WTC11 (cell line): ENCODE measurements at regions not wholly inside any gene's neighbourhood (a gene's known extent, or its start where the extent isn't known, plus 50 kb on each side); places are given as distances from the start of the nearest gene placed in this dataset.

Source experiments
- ATAC-seq: fragments of 200-7000 bp; cut with Tn5 transposase; 2 replicates; pipeline ENCODE4 v1.10.0; 2021; ENCODE audit warnings: mild to moderate bottlenecking, moderate library complexity
- CTCF ChIA-PET: fragments of 300-600 bp; sonication (Branson Sonifier 250); formaldehyde crosslinking; loops from one replicate; lab custom pipeline; 2021; ENCODE audit warnings: antibody characterized with exemption; lab: Charles Lee
- POLR2A ChIA-PET: fragments of 350-600 bp; sonication (Branson Sonifier 250); formaldehyde crosslinking; loops from one replicate; lab custom pipeline; 2021; ENCODE audit warnings: antibody characterized with exemption; lab: Charles Lee
- DNase-seq: peaks from one replicate; pipeline ENCODE4 v3.0.0; 2021; ENCODE audit warnings: low spot score
- H3K27ac Mint-ChIP-seq: 2 replicates; pipeline ENCODE4 v1.8.0; 2021; ENCODE audit warnings: mixed read lengths
- H3K27me3 Mint-ChIP-seq: 2 replicates; pipeline ENCODE4 v1.8.0; 2021; ENCODE audit warnings: low read depth, mild to moderate bottlenecking, moderate library complexity, mixed read lengths
- H3K36me3 Mint-ChIP-seq: 2 replicates; pipeline ENCODE4 v1.8.0; 2021; ENCODE audit warnings: mixed read lengths
- H3K4me1 Mint-ChIP-seq: 2 replicates; pipeline ENCODE4 v1.8.0; 2022; ENCODE audit warnings: mixed read lengths
- H3K4me3 Mint-ChIP-seq: 2 replicates; pipeline ENCODE4 v1.8.0; 2021; ENCODE audit warnings: mild to moderate bottlenecking, moderate library complexity, mixed read lengths
- H3K9me3 Mint-ChIP-seq: 2 replicates; pipeline ENCODE4 v1.8.0; 2021; ENCODE audit warnings: mixed read lengths
- ATF1 ChIP-seq: sonication (generic); formaldehyde crosslinking; IDR thresholded peaks from 2 replicates; pipeline ENCODE4 v1.8.1; 2023; ENCODE audit warnings: mild to moderate bottlenecking, moderate library complexity, missing genetic modification reagents
- CREB1 ChIP-seq: sonication (generic); formaldehyde crosslinking; IDR thresholded peaks from 2 replicates; pipeline ENCODE4 v1.8.0; 2023; ENCODE audit warnings: mild to moderate bottlenecking, missing genetic modification reagents
- CREM ChIP-seq: sonication (generic); formaldehyde crosslinking; IDR thresholded peaks from 2 replicates; pipeline ENCODE4 v1.8.1; 2022; ENCODE audit warnings: mild to moderate bottlenecking, missing genetic modification reagents, moderate library complexity
- ETV6 ChIP-seq: sonication (generic); formaldehyde crosslinking; IDR thresholded peaks from 2 replicates; pipeline ENCODE4 v1.8.1; 2022; ENCODE audit warnings: mild to moderate bottlenecking, missing genetic modification reagents
- FOXJ3 ChIP-seq: sonication (generic); formaldehyde crosslinking; IDR thresholded peaks from 2 replicates; pipeline ENCODE4 v1.9.0; 2021; ENCODE audit warnings: missing genetic modification reagents, mild to moderate bottlenecking, borderline replicate concordance
- FOXK1 ChIP-seq: sonication (generic); formaldehyde crosslinking; IDR thresholded peaks from 2 replicates; pipeline ENCODE4 v1.8.0; 2022; ENCODE audit warnings: mild to moderate bottlenecking, moderate library complexity, missing genetic modification reagents
- FOXP1 ChIP-seq: sonication (generic); formaldehyde crosslinking; IDR thresholded peaks from 2 replicates; pipeline ENCODE4 v1.8.0; 2022; ENCODE audit warnings: missing genetic modification reagents, mild to moderate bottlenecking, moderate library complexity, borderline replicate concordance
- HMGA2 ChIP-seq: fragments of 250-450 bp; sonication (Bioruptor Pico); IDR thresholded peaks from 2 replicates; pipeline ENCODE4 v1.4.0; 2021; ENCODE audit warnings: mild to moderate bottlenecking, moderate library complexity
- JUN ChIP-seq: sonication (generic); formaldehyde crosslinking; IDR thresholded peaks from 2 replicates; pipeline ENCODE4 v1.8.0; 2023; ENCODE audit warnings: mild to moderate bottlenecking, missing genetic modification reagents
- MXD4 ChIP-seq: fragments of 250-450 bp; sonication (Bioruptor Pico); IDR thresholded peaks from 2 replicates; pipeline ENCODE4 v1.8.0; 2021; ENCODE audit warnings: mild to moderate bottlenecking, moderate library complexity, borderline replicate concordance
- NR1H2 ChIP-seq: sonication (generic); formaldehyde crosslinking; IDR thresholded peaks from 2 replicates; pipeline ENCODE4 v1.9.0; 2021; ENCODE audit warnings: mild to moderate bottlenecking, moderate library complexity, missing genetic modification reagents
- PRRX2 ChIP-seq: fragments of 250-450 bp; sonication (Bioruptor Pico); IDR thresholded peaks from 2 replicates; pipeline ENCODE4 v1.8.0; 2021; ENCODE audit warnings: mild to moderate bottlenecking
- TEAD4 ChIP-seq: sonication (generic); formaldehyde crosslinking; IDR thresholded peaks from 2 replicates; pipeline ENCODE4 v1.8.0; 2022; ENCODE audit warnings: mild to moderate bottlenecking, missing genetic modification reagents
- ZNF219 ChIP-seq: sonication (generic); formaldehyde crosslinking; IDR thresholded peaks from 2 replicates; pipeline ENCODE4 v1.8.0; 2023; ENCODE audit warnings: missing genetic modification reagents, mild to moderate bottlenecking, borderline replicate concordance
- ZNF317 ChIP-seq: sonication (generic); formaldehyde crosslinking; IDR thresholded peaks from 2 replicates; pipeline ENCODE4 v1.8.1; 2023; ENCODE audit warnings: low read depth, mild to moderate bottlenecking, moderate library complexity, missing genetic modification reagents, borderline replicate concordance
- ZNF671 ChIP-seq: fragments of 250-450 bp; sonication (Bioruptor Pico); IDR thresholded peaks from 2 replicates; pipeline ENCODE4 v1.8.0; 2021; ENCODE audit warnings: mild to moderate bottlenecking
- TF ChIP-seq, protein P1 (sequence below): sonication (generic); formaldehyde crosslinking; IDR thresholded peaks from 2 replicates; pipeline ENCODE4 v1.8.1; 2023; ENCODE audit warnings: mild to moderate bottlenecking, missing genetic modification reagents
- TF ChIP-seq, protein P2 (sequence below): sonication (generic); formaldehyde crosslinking; IDR thresholded peaks from 2 replicates; pipeline ENCODE4 v1.8.0; 2022; ENCODE audit warnings: mild to moderate bottlenecking, missing genetic modification reagents
- TF ChIP-seq, protein P3 (sequence below): sonication (generic); formaldehyde crosslinking; IDR thresholded peaks from 2 replicates; pipeline ENCODE4 v1.8.0; 2022; ENCODE audit warnings: mild to moderate bottlenecking, missing genetic modification reagents
- TF ChIP-seq, protein P4 (sequence below): sonication (generic); formaldehyde crosslinking; IDR thresholded peaks from 2 replicates; pipeline ENCODE4 v1.8.0; 2023; ENCODE audit warnings: missing genetic modification reagents
- TF ChIP-seq, protein P5 (sequence below): sonication (generic); formaldehyde crosslinking; IDR thresholded peaks from 2 replicates; pipeline ENCODE4 v1.8.1; 2022; ENCODE audit warnings: missing genetic modification reagents, borderline replicate concordance

DNA sequence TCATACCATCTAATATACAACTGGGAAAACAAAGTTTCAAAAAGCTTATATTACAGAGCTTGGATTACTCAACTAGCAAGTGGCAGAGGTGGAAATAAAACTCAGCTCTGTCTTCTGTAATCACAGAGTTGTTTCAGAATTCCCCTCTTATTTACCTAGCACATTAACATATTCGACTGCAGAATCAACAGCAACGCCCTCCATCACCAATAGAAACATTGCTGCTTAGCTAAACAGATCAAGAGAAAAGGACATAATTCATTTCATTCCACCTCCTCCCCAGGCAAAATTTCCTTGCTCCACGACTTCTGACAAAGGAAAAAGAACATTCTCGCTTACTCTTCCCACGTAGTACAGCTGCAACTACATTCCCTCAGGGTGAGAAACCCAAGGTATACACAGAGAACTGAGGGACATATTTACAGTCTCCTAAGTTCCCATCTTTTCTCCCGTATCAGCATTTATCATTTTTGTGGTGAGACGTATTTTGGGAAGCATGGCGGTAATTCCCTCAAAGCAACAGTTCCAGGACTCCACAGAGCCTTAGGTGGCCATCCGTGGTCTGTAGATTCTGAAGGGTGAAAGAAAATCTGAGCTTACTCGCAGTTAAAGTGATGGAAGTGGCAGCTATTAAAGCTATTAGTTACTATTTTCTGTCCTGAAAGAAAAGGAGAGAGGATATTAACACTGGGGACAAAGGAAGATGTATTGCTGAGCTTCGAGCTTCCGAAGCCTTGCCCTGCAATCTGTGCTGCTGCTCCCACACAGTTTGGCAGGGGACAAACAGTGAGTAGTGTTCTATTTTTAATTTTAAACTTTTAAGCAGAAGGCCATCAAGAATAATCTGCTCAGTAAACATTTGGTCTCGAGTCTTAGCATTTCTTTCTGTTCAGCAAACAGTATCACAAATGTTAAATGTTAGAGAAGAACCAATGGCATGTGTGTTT is 1296.2 kb downstream of the CDH8 start (continued):
- TF ChIP-seq FOXK1 (CRISPR knock-in tag) (no peak), ZNF317 (CRISPR knock-in tag) (no peak), ETV6 (CRISPR knock-in tag) (no peak)

DNA sequence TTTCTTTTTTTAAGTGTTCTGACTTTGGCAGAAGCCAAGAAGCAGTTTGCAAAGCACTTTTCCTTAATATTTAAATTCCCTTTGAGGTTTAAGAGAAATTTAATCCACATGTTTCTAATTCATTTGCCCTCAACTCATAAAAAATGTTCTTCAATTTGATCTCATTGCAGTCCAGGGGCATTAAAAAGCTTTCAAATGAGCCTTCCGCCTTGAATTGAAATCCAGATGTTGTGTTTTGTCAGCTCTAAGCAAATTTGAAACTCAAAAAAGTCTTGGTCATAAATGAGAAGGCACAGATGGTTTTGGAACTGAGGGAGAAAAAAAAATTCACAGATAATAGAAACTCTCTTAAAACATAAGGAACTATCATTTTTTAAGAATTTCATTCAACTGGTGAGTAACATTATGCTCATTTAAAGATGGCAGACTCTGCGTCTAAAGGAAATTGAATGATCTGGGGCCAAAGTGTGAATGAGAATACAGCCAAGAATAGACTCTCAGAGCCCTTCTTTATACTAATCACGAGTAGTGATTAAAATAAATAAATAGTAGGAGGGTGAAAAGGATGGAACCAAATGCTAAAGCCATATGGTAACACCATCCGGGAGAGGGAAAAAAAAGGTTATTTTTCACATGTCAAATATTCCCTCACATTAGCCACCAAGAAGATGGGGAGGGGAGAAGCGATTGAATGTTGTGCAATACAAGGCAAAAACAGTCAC is 1304.7 kb downstream of the CDH8 start:
- CTCF ChIA-PET, result no interaction called here
- Mint-ChIP-seq H3K27ac (no peak overlapping the region), H3K4me1 (no peaks in the 10 kb centered on the region), H3K36me3 (no peaks in the 10 kb centered on the region), H3K27me3 (no peaks in the 10 kb centered on the region), H3K4me3 (no peak overlapping the region), H3K9me3 (peaks cover 12% of the 10 kb centered on the region)
- TF ChIP-seq HMGA2 (no peak), CREM (no peak), NR1H2 (CRISPR knock-in tag) (no peak), FOXP1 (CRISPR knock-in tag) (no peak), JUN (CRISPR knock-in tag) (no peak)
- TF ChIP-seq, protein P1, sequence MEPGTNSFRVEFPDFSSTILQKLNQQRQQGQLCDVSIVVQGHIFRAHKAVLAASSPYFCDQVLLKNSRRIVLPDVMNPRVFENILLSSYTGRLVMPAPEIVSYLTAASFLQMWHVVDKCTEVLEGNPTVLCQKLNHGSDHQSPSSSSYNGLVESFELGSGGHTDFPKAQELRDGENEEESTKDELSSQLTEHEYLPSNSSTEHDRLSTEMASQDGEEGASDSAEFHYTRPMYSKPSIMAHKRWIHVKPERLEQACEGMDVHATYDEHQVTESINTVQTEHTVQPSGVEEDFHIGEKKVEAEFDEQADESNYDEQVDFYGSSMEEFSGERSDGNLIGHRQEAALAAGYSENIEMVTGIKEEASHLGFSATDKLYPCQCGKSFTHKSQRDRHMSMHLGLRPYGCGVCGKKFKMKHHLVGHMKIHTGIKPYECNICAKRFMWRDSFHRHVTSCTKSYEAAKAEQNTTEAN, result no peak
- ATAC-seq (no peak), DNase-seq (no peak)
- POLR2A ChIA-PET, result no interaction called here

DNA sequence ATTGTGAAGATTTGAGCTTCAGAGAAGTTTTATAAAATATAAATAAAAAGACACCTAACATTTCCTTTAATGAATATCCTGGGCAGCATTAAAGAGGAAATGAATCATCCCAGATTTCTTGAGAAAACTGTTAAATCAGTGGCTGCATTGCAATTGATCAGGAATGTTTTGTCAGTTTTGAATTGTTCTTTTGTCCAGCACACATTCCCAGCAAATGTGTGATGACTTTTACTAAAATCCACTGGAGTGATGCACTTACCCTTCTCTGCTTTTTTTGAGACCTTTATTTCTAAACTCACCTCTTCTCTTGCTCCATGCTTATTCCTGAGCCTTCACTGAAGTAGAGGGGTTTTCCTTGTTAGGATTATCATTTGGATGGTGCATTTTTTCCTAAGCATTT is 1307.2 kb downstream of the CDH8 start:
- no peak for ATAC-seq
- Mint-ChIP-seq H3K36me3 (no peaks in the 10 kb centered on the region), H3K4me3 (no peak overlapping the region), H3K9me3 (peaks cover 3% of the 10 kb centered on the region; the same call in 1 of the 2 replicates), H3K27ac (no peak overlapping the region), H3K4me1 (no peaks in the 10 kb centered on the region), H3K27me3 (no peaks in the 10 kb centered on the region)
- CTCF ChIA-PET, result no interaction called here
- DNase-seq, result no peak
- POLR2A ChIA-PET, result no interaction called here
- TF ChIP-seq HMGA2 (no peak), TEAD4 (CRISPR knock-in tag) (no peak), ATF1 (CRISPR knock-in tag) (no peak)
- TF ChIP-seq, protein P2, sequence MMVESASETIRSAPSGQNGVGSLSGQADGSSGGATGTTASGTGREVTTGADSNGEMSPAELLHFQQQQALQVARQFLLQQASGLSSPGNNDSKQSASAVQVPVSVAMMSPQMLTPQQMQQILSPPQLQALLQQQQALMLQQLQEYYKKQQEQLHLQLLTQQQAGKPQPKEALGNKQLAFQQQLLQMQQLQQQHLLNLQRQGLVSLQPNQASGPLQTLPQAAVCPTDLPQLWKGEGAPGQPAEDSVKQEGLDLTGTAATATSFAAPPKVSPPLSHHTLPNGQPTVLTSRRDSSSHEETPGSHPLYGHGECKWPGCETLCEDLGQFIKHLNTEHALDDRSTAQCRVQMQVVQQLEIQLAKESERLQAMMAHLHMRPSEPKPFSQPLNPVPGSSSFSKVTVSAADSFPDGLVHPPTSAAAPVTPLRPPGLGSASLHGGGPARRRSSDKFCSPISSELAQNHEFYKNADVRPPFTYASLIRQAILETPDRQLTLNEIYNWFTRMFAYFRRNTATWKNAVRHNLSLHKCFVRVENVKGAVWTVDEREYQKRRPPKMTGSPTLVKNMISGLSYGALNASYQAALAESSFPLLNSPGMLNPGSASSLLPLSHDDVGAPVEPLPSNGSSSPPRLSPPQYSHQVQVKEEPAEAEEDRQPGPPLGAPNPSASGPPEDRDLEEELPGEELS (CRISPR knock-in tag), result no peak

DNA sequence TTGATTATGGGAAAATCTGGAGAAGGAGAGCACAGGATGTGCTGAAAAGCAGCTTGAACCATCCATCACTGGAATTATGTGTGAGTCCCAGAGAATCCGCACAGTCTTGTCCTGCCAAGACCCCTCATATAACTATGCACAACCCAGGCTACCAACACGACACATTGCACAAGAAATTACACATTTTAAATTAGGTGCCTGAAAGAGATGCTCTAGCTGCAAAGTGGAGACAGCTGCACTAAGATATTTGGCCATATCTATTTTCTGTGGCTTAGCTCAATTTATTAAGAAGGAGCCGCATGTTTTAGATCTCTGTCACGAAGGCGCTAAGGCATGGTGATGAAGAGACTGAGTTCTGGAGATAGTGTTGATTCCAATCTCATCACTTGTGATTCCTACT is 1308.4 kb downstream of the CDH8 start:
- Mint-ChIP-seq H3K36me3 (no peaks in the 10 kb centered on the region), H3K4me1 (no peaks in the 10 kb centered on the region), H3K27me3 (no peaks in the 10 kb centered on the region), H3K4me3 (no peak overlapping the region), H3K9me3 (peaks cover 3% of the 10 kb centered on the region; the same call in 1 of the 2 replicates), H3K27ac (no peak overlapping the region)
- ChIA-PET CTCF (no interaction called here), POLR2A (no interaction called here)
- ATAC-seq (no peak), DNase-seq (no peak)
- TF ChIP-seq CREM (no peak), MXD4 (CRISPR knock-in tag) (no peak), FOXJ3 (CRISPR knock-in tag) (no peak), ZNF219 (no peak), PRRX2 (CRISPR knock-in tag) (no peak), ZNF671 (CRISPR knock-in tag) (no peak), TEAD4 (CRISPR knock-in tag) (no peak), CREB1 (CRISPR knock-in tag) (no peak)
- TF ChIP-seq, protein P3, sequence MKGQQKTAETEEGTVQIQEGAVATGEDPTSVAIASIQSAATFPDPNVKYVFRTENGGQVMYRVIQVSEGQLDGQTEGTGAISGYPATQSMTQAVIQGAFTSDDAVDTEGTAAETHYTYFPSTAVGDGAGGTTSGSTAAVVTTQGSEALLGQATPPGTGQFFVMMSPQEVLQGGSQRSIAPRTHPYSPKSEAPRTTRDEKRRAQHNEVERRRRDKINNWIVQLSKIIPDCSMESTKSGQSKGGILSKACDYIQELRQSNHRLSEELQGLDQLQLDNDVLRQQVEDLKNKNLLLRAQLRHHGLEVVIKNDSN (CRISPR knock-in tag), result no peak
- TF ChIP-seq, protein P4, sequence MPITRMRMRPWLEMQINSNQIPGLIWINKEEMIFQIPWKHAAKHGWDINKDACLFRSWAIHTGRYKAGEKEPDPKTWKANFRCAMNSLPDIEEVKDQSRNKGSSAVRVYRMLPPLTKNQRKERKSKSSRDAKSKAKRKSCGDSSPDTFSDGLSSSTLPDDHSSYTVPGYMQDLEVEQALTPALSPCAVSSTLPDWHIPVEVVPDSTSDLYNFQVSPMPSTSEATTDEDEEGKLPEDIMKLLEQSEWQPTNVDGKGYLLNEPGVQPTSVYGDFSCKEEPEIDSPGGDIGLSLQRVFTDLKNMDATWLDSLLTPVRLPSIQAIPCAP (CRISPR knock-in tag), result no peak
- TF ChIP-seq, protein P2 (CRISPR knock-in tag), result no peak
- TF ChIP-seq, protein P5, sequence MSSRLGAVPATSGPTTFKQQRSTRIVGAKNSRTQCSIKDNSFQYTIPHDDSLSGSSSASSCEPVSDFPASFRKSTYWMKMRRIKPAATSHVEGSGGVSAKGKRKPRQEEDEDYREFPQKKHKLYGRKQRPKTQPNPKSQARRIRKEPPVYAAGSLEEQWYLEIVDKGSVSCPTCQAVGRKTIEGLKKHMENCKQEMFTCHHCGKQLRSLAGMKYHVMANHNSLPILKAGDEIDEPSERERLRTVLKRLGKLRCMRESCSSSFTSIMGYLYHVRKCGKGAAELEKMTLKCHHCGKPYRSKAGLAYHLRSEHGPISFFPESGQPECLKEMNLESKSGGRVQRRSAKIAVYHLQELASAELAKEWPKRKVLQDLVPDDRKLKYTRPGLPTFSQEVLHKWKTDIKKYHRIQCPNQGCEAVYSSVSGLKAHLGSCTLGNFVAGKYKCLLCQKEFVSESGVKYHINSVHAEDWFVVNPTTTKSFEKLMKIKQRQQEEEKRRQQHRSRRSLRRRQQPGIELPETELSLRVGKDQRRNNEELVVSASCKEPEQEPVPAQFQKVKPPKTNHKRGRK (CRISPR knock-in tag), result no peak
